Activated CD4-positive, alpha-beta T cell treated with anti-CD3 and anti-CD28 coated beads for 1 hour (primary cell): ENCODE measurements at regions not wholly inside any gene's neighbourhood (a gene's known extent, or its start where the extent isn't known, plus 50 kb on each side); places are given as distances from the start of the nearest gene placed in this dataset.
"Not testable (repeated sequence)": the region's sequence is repeated elsewhere in the genome, so short reads cannot be mapped to it uniquely, and the experiment has no call there.

Source experiments
- DNase-seq: peaks from one replicate; pipeline ENCODE4 v3.0.0-alpha.2; 2020

- no peak for DNase-seq
Measured at GRCh38 chr13:70616847-70617246, 508.6 kb upstream of the KLHL1 start.

- no peak for DNase-seq
Measured at GRCh38 chr13:70613295-70613694, 505.0 kb upstream of the KLHL1 start.

- DNase-seq = no peak
Measured at GRCh38 chr13:70612881-70613280, 504.6 kb upstream of the KLHL1 start.

GRCh38 chr13:70604448-70604847 lies 496.2 kb upstream of the KLHL1 start:
- no peak for DNase-seq

GRCh38 chr13:70593716-70594115 lies 485.5 kb upstream of the KLHL1 start:
- DNase-seq = no peak

GRCh38 chr13:70585109-70585508 lies 476.9 kb upstream of the KLHL1 start:
- DNase-seq = no peak

GRCh38 chr13:70580825-70581224 lies 472.6 kb upstream of the KLHL1 start:
- no peak for DNase-seq

- no peak for DNase-seq
Measured at GRCh38 chr13:70579941-70580340, 471.7 kb upstream of the KLHL1 start.

- no peak for DNase-seq
Measured at GRCh38 chr13:70571221-70571620, 463.0 kb upstream of the KLHL1 start.

GRCh38 chr13:70568571-70568970 lies 460.3 kb upstream of the KLHL1 start:
- DNase-seq = no peak

GRCh38 chr13:70544706-70545105 lies 436.5 kb upstream of the KLHL1 start:
- no peak for DNase-seq

- DNase-seq = no peak
Measured at GRCh38 chr13:70541451-70541850, 433.2 kb upstream of the KLHL1 start.

GRCh38 chr13:70534466-70534865 lies 426.2 kb upstream of the KLHL1 start:
- DNase-seq = no peak

- DNase-seq = no peak
Measured at GRCh38 chr13:70529652-70530051, 421.4 kb upstream of the KLHL1 start.

- DNase-seq = no peak
Measured at GRCh38 chr13:70527599-70527998, 419.3 kb upstream of the KLHL1 start.

GRCh38 chr13:70523622-70524021 lies 415.4 kb upstream of the KLHL1 start:
- no peak for DNase-seq

- no peak for DNase-seq
Measured at GRCh38 chr13:70520275-70521036, 412.2 kb upstream of the KLHL1 start.

- no peak for DNase-seq
Measured at GRCh38 chr13:70518081-70518480, 409.8 kb upstream of the KLHL1 start.

GRCh38 chr13:70516226-70516625 lies 408.0 kb upstream of the KLHL1 start:
- no peak for DNase-seq

- DNase-seq = not testable (repeated sequence)
Measured at GRCh38 chr13:70511861-70512417, 403.7 kb upstream of the KLHL1 start.

- no peak for DNase-seq
Measured at GRCh38 chr13:70505809-70506208, 397.6 kb upstream of the KLHL1 start.

GRCh38 chr13:70502944-70503343 lies 394.7 kb upstream of the KLHL1 start:
- DNase-seq = no peak

GRCh38 chr13:70490320-70490935 lies 382.2 kb upstream of the KLHL1 start:
- DNase-seq = no peak

GRCh38 chr13:70484931-70485330 lies 376.7 kb upstream of the KLHL1 start:
- no peak for DNase-seq
